ENCODE measurements at regions not wholly inside any gene's neighbourhood (a gene's known extent, or its start where the extent isn't known, plus 50 kb on each side); places are given as distances from the start of the nearest gene placed in this dataset.

GRCh38 chr12:88310666-88311065, 168.6 kb downstream of the TMTC3 start:
- DNase-seq (ENCODE audit: low spot score), result no peak

GRCh38 chr12:88313554-88313953, 171.4 kb downstream of the TMTC3 start:
- DNase-seq (ENCODE audit: low spot score), result no peak

- DNase-seq (ENCODE audit: low spot score), result no peak
These were observed 172.6 kb downstream of the TMTC3 start for GRCh38 chr12:88314706-88315105.

GRCh38 chr12:88318726-88319125, 176.6 kb downstream of the TMTC3 start:
- DNase-seq (ENCODE audit: low spot score), result no peak

GRCh38 chr12:88325076-88325815, 183.1 kb downstream of the TMTC3 start:
- DNase-seq (ENCODE audit: low spot score), result no peak

GRCh38 chr12:88325816-88326189, 183.7 kb downstream of the TMTC3 start:
- no peak for DNase-seq (ENCODE audit: low spot score)

- no peak for DNase-seq (ENCODE audit: low spot score)
These were observed 185.2 kb downstream of the TMTC3 start for GRCh38 chr12:88327276-88327675.

GRCh38 chr12:88328090-88328489, 186.0 kb downstream of the TMTC3 start:
- no peak for DNase-seq (ENCODE audit: low spot score)

- DNase-seq (ENCODE audit: low spot score), result no peak
These were observed 187.7 kb downstream of the TMTC3 start for GRCh38 chr12:88329833-88330232.

- no peak for DNase-seq (ENCODE audit: low spot score)
These were observed 192.2 kb downstream of the TMTC3 start for GRCh38 chr12:88334271-88334670.

- DNase-seq (ENCODE audit: low spot score), result no peak
These were observed 194.1 kb downstream of the TMTC3 start for GRCh38 chr12:88336076-88336739.

GRCh38 chr12:88338486-88338885, 196.4 kb downstream of the TMTC3 start:
- no peak for DNase-seq (ENCODE audit: low spot score)

GRCh38 chr12:88339254-88339949, 197.3 kb downstream of the TMTC3 start:
- no peak for DNase-seq (ENCODE audit: low spot score)

GRCh38 chr12:88339966-88340365, 197.9 kb downstream of the TMTC3 start:
- DNase-seq (ENCODE audit: low spot score), result no peak

- no peak for DNase-seq (ENCODE audit: low spot score)
These were observed 200.2 kb downstream of the TMTC3 start for GRCh38 chr12:88342251-88342806.

GRCh38 chr12:88351146-88351545, 209.0 kb downstream of the TMTC3 start:
- no peak for DNase-seq (ENCODE audit: low spot score)

GRCh38 chr12:88354691-88355090, 212.6 kb downstream of the TMTC3 start:
- DNase-seq (ENCODE audit: low spot score), result no peak

GRCh38 chr12:88360343-88360742, 218.2 kb downstream of the TMTC3 start:
- DNase-seq (ENCODE audit: low spot score), result no peak

- DNase-seq (ENCODE audit: low spot score), result no peak
These were observed 218.8 kb downstream of the KITLG start for GRCh38 chr12:88361493-88361892.

GRCh38 chr12:88362439-88362838, 217.8 kb downstream of the KITLG start:
- no peak for DNase-seq (ENCODE audit: low spot score)

- DNase-seq (ENCODE audit: low spot score), result no peak
These were observed 214.9 kb downstream of the KITLG start for GRCh38 chr12:88365403-88365802.

- DNase-seq (ENCODE audit: low spot score), result no peak
These were observed 214.2 kb downstream of the KITLG start for GRCh38 chr12:88366101-88366500.

- DNase-seq (ENCODE audit: low spot score), result no peak
These were observed 213.0 kb downstream of the KITLG start for GRCh38 chr12:88367231-88367630.

Data from Ammon's horn (tissue), 1 donor.